Lung (tissue), 11 donors: ENCODE measurements at regions not wholly inside any gene's neighbourhood (a gene's known extent, or its start where the extent isn't known, plus 50 kb on each side); places are given as distances from the start of the nearest gene placed in this dataset.
"Not testable (repeated sequence)": the region's sequence is repeated elsewhere in the genome, so short reads cannot be mapped to it uniquely, and the experiment has no call there.

Experiments
- ATAC-seq: fragments of 200-7000 bp; cut with Tn5 transposase; one replicate; pipeline ENCODE4 v1.9.1; 2020; ENCODE audit warnings: moderate number of reproducible peaks; ENCODE audit not compliant: insufficient read depth, low FRiP score
- DNase-seq, 3 donors: peaks; one replicate each; pipeline ENCODE4 v3.0.0-alpha.2; 2013 to 2017
- H3K27ac ChIP-seq, 2 donors: one replicate each; pipeline ENCODE4 v1.5.1; 2013; ENCODE audit warnings: mild to moderate bottlenecking in 2 of 2, moderate library complexity in 2 of 2, control low read depth in 1 of 2, inconsistent platforms in 1 of 2, low read depth in 1 of 2, low read length in 1 of 2
- H3K27me3 ChIP-seq, 3 donors: one replicate each; pipeline ENCODE4 v1.5.1; 2013; ENCODE audit warnings: low read length in 2 of 3; ENCODE audit not compliant: control insufficient read depth in 3 of 3, insufficient read depth in 3 of 3
- H3K36me3 ChIP-seq, 4 donors: one replicate each; pipeline ENCODE4 v1.5.1; 2013; ENCODE audit warnings: low read length in 4 of 4, mild to moderate bottlenecking in 1 of 4, moderate library complexity in 1 of 4; ENCODE audit not compliant: control insufficient read depth in 4 of 4, insufficient read depth in 4 of 4
- H3K4me1 ChIP-seq, 5 donors: one replicate each; pipeline ENCODE4 v1.5.1; 2013; ENCODE audit warnings: low read length in 5 of 5, mild to moderate bottlenecking in 2 of 5, moderate library complexity in 1 of 5; ENCODE audit not compliant: control insufficient read depth in 5 of 5, insufficient read depth in 5 of 5
- H3K4me3 ChIP-seq: one replicate; pipeline ENCODE4 v1.5.1; 2013; ENCODE audit warnings: mild to moderate bottlenecking, control low read depth, moderate library complexity
- H3K9ac ChIP-seq, 2 donors: one replicate each; pipeline ENCODE4 v1.5.1; 2013; ENCODE audit warnings: low read length in 2 of 2, control low read depth in 1 of 2; ENCODE audit not compliant: insufficient read depth in 1 of 2
- H3K9me3 ChIP-seq, 4 donors: one replicate each; pipeline ENCODE4 v1.5.1; 2013; ENCODE audit warnings: low read length in 3 of 4, mild to moderate bottlenecking in 1 of 4, moderate library complexity in 1 of 4; ENCODE audit not compliant: control insufficient read depth in 4 of 4, insufficient read depth in 3 of 4
- CTCF ChIP-seq: IDR thresholded peaks from 2 replicates; pipeline ENCODE4 v1.5.1; 2012; ENCODE audit warnings: mild to moderate bottlenecking; ENCODE audit errors: control extremely low read depth, extremely low read depth
- WGBS, 2 donors: extraction: QIAGEN DNeasy Blood & Tissue Kit; methylation state at CpG; one replicate each; pipeline ENCODE4 v1.1.7; 2013; 5-methylcytosine and 5-hydroxymethylcytosine counted together
- donor health status: control.
- donor health status: control.
- donor health status: Bipolar disorder and iron deficiency.
- donor health status: healthy.
- donor health status: DM: yes; HTN: yes; CAD: no.

- Histone ChIP-seq H3K4me1 (no peaks in the 10 kb centered on the region), H3K36me3 (no peaks in the 10 kb centered on the region), H3K9ac (no peak overlapping the region), H3K27me3 (no peaks in the 10 kb centered on the region), H3K27ac (no peak overlapping the region), H3K4me3 (no peak overlapping the region), H3K9me3 (peaks cover 0 to 6% (median 0%) of the 10 kb centered on the region in 4 donors)
- ATAC-seq (no peak), DNase-seq (no peak)
- WGBS, 2 donors = 73 to 82% methylated on average over 9 of the region's 9 CpGs
- TF ChIP-seq CTCF = no peak
Measured at GRCh38 chr13:100954430-100955305, 280.1 kb upstream of the TMTC4 start.

- no peak for ATAC-seq
- H3K9me3 ChIP-seq = peaks cover 0 to 5% (median 0%) of the 10 kb centered on the region in 4 donors
- no peak overlapping the region for H3K9ac ChIP-seq
- TF ChIP-seq CTCF = no peak
- no peak overlapping the region for H3K4me3 ChIP-seq
- 88 to 92% methylated on average over 4 of the region's 4 CpGs for WGBS, 2 donors
- H3K36me3 ChIP-seq = no peaks in the 10 kb centered on the region
- H3K27ac ChIP-seq = no peak overlapping the region
- H3K4me1 ChIP-seq = no peaks in the 10 kb centered on the region
- DNase-seq = no peak
- H3K27me3 ChIP-seq = no peaks in the 10 kb centered on the region
Measured at GRCh38 chr13:100951016-100951415, 276.4 kb upstream of the TMTC4 start.

GRCh38 chr13:100948937-100949336, 274.3 kb upstream of the TMTC4 start:
- WGBS, 2 donors = 85 to 90% methylated on average over 3 of the region's 3 CpGs

GRCh38 chr13:100946588-100946987, 272.0 kb upstream of the TMTC4 start:
- ATAC-seq (no peak), DNase-seq (no peak)
- 86 to 92% methylated on average over 4 of the region's 4 CpGs for WGBS, 2 donors
- no peak overlapping the region for H3K9ac ChIP-seq
- no peaks in the 10 kb centered on the region for H3K36me3 ChIP-seq
- H3K4me1 ChIP-seq = no peaks in the 10 kb centered on the region
- H3K4me3 ChIP-seq = no peak overlapping the region
- H3K27me3 ChIP-seq = no peaks in the 10 kb centered on the region
- H3K27ac ChIP-seq = no peak overlapping the region
- peaks cover 0 to 2% (median 0%) of the 10 kb centered on the region in 4 donors for H3K9me3 ChIP-seq
- no peak for TF ChIP-seq CTCF

More at GRCh38 chr13:100948937-100949336, 274.3 kb upstream of the TMTC4 start:
- not testable (repeated sequence) for H3K4me1 ChIP-seq, H3K27ac ChIP-seq, H3K36me3 ChIP-seq, H3K9ac ChIP-seq, H3K4me3 ChIP-seq, ATAC-seq, H3K27me3 ChIP-seq, DNase-seq, H3K9me3 ChIP-seq
